ENCODE measurements at regions not wholly inside any gene's neighbourhood (a gene's known extent, or its start where the extent isn't known, plus 50 kb on each side); places are given as distances from the start of the nearest gene placed in this dataset.
"Not testable (repeated sequence)": the region's sequence is repeated elsewhere in the genome, so short reads cannot be mapped to it uniquely, and the experiment has no call there.

GRCh38 chr12:92062539-92063493, 82.8 kb downstream of the BTG1 start:
- no peak for DNase-seq
- intact Hi-C loops (cut with DNase I; ENCODE audit: low total_unique reads), result no loop called here
- Histone ChIP-seq H3K4me3 (no peak overlapping the region), H3K27ac (peak overlapping the region in 1 of 2 donors; percentile 78), H3K4me1 (no peaks in the 10 kb centered on the region), H3K27me3 (no peaks in the 10 kb centered on the region), H3K36me3 (no peaks in the 10 kb centered on the region), H3K9me3 (no peaks in the 10 kb centered on the region)
- TF ChIP-seq POLR2A (IDR thresholded peaks at IDR 0.05) (no peak), CTCF (IDR thresholded peaks at IDR 0.05) (no peak)

- H3K9me3 ChIP-seq, result no peaks in the 10 kb centered on the region
- H3K27ac ChIP-seq, result peak overlapping the region in 1 of 2 donors; percentile 68
- no peak for DNase-seq
- H3K36me3 ChIP-seq, result no peaks in the 10 kb centered on the region
- H3K4me1 ChIP-seq, result no peaks in the 10 kb centered on the region
- intact Hi-C loops (cut with DNase I; ENCODE audit: low total_unique reads), result no loop called here
- no peak overlapping the region for H3K4me3 ChIP-seq
- no peak for TF ChIP-seq POLR2A (IDR thresholded peaks at IDR 0.05)
- no peak for TF ChIP-seq CTCF (IDR thresholded peaks at IDR 0.05)
- no peaks in the 10 kb centered on the region for H3K27me3 ChIP-seq
These were observed 84.6 kb downstream of the BTG1 start for GRCh38 chr12:92061061-92061460.

- H3K27ac ChIP-seq, result peak overlapping the region in 1 of 2 donors; percentile 68
- no peaks in the 10 kb centered on the region for H3K4me1 ChIP-seq
- H3K9me3 ChIP-seq, result no peaks in the 10 kb centered on the region
- H3K27me3 ChIP-seq, result no peaks in the 10 kb centered on the region
- DNase-seq, result no peak
- H3K4me3 ChIP-seq, result no peak overlapping the region
- no peaks in the 10 kb centered on the region for H3K36me3 ChIP-seq
- intact Hi-C loops (cut with DNase I; ENCODE audit: low total_unique reads), result no loop called here
- no peak for TF ChIP-seq CTCF (IDR thresholded peaks at IDR 0.05)
- TF ChIP-seq POLR2A (IDR thresholded peaks at IDR 0.05), result no peak
These were observed 85.7 kb downstream of the BTG1 start for GRCh38 chr12:92059960-92060359.

GRCh38 chr12:92058664-92059063, 87.0 kb downstream of the BTG1 start:
- no peak for DNase-seq
- H3K9me3 ChIP-seq, result no peaks in the 10 kb centered on the region
- no peak for TF ChIP-seq POLR2A (IDR thresholded peaks at IDR 0.05)
- TF ChIP-seq CTCF (IDR thresholded peaks at IDR 0.05), result no peak
- H3K27ac ChIP-seq, result no peak overlapping the region
- no peaks in the 10 kb centered on the region for H3K27me3 ChIP-seq
- H3K4me3 ChIP-seq, result no peak overlapping the region
- H3K36me3 ChIP-seq, result no peaks in the 10 kb centered on the region
- intact Hi-C loops (cut with DNase I; ENCODE audit: low total_unique reads), result no loop called here
- no peaks in the 10 kb centered on the region for H3K4me1 ChIP-seq

GRCh38 chr12:92056756-92057155, 88.9 kb downstream of the BTG1 start:
- H3K4me1 ChIP-seq; H3K27me3 ChIP-seq; H3K4me3 ChIP-seq; H3K27ac ChIP-seq; H3K36me3 ChIP-seq; intact Hi-C loops (cut with DNase I; ENCODE audit: low total_unique reads); H3K9me3 ChIP-seq; DNase-seq: not testable (repeated sequence)

All from uterus (tissue), 3 donors.